Stomach (tissue), 8 donors: ENCODE measurements at regions not wholly inside any gene's neighbourhood (a gene's known extent, or its start where the extent isn't known, plus 50 kb on each side); places are given as distances from the start of the nearest gene placed in this dataset.

Experiments
- DNase-seq, 2 donors: peaks; one replicate each; pipeline versions ENCODE4 v3.0.0 to v3.0.0-alpha.2; 2013 to 2019
- H3K27ac ChIP-seq, 5 donors: fragments of 200-600 bp in 4 of 5; sonication (generic) in 4 of 5; one replicate each; pipeline ENCODE4 v1.5.1; 2013 to 2019; ENCODE audit warnings: mild to moderate bottlenecking in 1 of 5, moderate library complexity in 1 of 5
- H3K27me3 ChIP-seq, 3 donors: fragments of 200-600 bp; sonication (generic); one replicate each; pipeline ENCODE4 v1.5.1; 2017 to 2019; ENCODE audit warnings: mixed run types in 1 of 3
- H3K36me3 ChIP-seq, 4 donors: fragments of 200-600 bp; sonication (generic); 1 replicate in 3 of 4; 2 replicates in 1 of 4; pipeline ENCODE4 v1.5.1; 2016 to 2019
- H3K4me1 ChIP-seq, 4 donors: fragments of 200-600 bp; sonication (generic); one replicate each; pipeline ENCODE4 v1.5.1; 2016 to 2019
- H3K4me3 ChIP-seq, 4 donors: fragments of 200-600 bp; sonication (generic) in 3 of 4; one replicate each; pipeline ENCODE4 v1.5.1; 2016 to 2019; ENCODE audit warnings: mild to moderate bottlenecking in 1 of 4
- H3K9me3 ChIP-seq, 4 donors: fragments of 200-600 bp; sonication (generic); one replicate each; pipeline ENCODE4 v1.5.1; 2016 to 2019
- EP300 ChIP-seq: sonication (generic); formaldehyde crosslinking; IDR thresholded peaks from one replicate; pipeline ENCODE4 v1.6.1; 2017; ENCODE audit warnings: antibody characterized with exemption
- POLR2A ChIP-seq, 4 donors: fragments of 450-650 bp; IDR thresholded peaks; one replicate each; pipeline ENCODE4 v1.6.1; 2016; ENCODE audit warnings: antibody characterized with exemption in 4 of 4, control low read depth in 2 of 4, mild to moderate bottlenecking in 1 of 4, moderate library complexity in 1 of 4
- POLR2AphosphoS5 ChIP-seq, 3 donors: sonication (generic); formaldehyde crosslinking; IDR thresholded peaks; one replicate each; pipeline ENCODE4 v1.6.1; 2016; ENCODE audit warnings: antibody characterized with exemption in 3 of 3
- WGBS, 5 donors: extraction: QIAGEN DNeasy Blood & Tissue Kit in 3 of 5; methylation state at CpG; one replicate each; pipeline versions ENCODE4 v1.1.5 to v1.1.7; 2013 to 2018; 5-methylcytosine and 5-hydroxymethylcytosine counted together
- intact Hi-C: fragments of 100-400 bp; cut with DNase I; formaldehyde crosslinking; loops from one replicate; pipeline ENCODE4 v1.15.1; 2023; ENCODE audit warnings: low total_unique reads
- TF ChIP-seq, protein P1 (sequence below), 7 experiments: fragments of 450-650 bp in 4 of 7; fragments of 200-600 bp in 3 of 7; sonication (generic) in 3 of 7; IDR thresholded peaks; one replicate each; pipeline ENCODE4 v1.5.1; 2016 to 2019; ENCODE audit warnings: antibody characterized with exemption in 7 of 7, control low read depth in 2 of 7, mild to moderate bottlenecking in 1 of 7
- donor health status: healthy with polysubstance abuse.
- donor health status: Bipolar disorder and iron deficiency.
- donor health status: healthy.

DNA sequence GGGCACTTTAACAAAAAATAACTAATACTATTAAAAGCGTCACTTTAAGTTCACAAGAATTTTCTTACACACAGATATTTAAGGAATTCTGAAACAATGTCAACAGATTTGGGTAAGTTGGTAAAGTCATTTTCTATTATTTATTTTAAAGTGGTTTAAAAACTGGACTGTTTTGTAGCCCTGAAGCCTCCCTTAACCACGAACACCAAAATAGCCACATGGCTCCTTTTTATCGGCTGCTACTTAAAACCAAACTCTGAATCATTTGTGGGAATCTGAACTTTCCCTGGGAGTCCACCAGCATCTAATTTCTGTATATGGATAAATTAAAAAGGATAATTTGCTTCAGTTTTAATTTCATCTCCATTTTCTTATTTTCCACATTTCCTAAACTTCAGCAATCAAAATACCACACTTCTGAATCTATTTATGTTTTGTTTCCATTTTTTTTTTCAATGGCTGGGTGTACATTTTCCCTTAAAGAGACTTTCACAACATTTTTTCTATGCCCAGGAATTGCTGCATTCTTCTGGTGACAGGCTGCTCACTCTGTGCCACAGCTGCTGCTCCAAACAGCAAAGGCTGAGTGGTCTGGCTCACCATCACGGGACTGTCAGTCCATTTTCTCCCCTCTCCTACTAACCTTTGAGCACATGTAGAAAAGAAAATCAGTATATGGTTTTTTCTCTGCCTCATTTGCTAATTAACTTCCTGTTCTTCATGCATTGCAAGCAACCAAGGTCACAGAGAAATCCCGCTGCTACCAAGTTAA lies 255.5 kb upstream of the KCNJ16 start:
- H3K9me3 ChIP-seq: peaks cover 0 to 8% (median 0%) of the 10 kb centered on the region in 4 donors
- no peak for DNase-seq
- TF ChIP-seq POLR2A (IDR thresholded peaks at IDR 0.05): no peak
- no peak for TF ChIP-seq EP300
- TF ChIP-seq, protein P1, sequence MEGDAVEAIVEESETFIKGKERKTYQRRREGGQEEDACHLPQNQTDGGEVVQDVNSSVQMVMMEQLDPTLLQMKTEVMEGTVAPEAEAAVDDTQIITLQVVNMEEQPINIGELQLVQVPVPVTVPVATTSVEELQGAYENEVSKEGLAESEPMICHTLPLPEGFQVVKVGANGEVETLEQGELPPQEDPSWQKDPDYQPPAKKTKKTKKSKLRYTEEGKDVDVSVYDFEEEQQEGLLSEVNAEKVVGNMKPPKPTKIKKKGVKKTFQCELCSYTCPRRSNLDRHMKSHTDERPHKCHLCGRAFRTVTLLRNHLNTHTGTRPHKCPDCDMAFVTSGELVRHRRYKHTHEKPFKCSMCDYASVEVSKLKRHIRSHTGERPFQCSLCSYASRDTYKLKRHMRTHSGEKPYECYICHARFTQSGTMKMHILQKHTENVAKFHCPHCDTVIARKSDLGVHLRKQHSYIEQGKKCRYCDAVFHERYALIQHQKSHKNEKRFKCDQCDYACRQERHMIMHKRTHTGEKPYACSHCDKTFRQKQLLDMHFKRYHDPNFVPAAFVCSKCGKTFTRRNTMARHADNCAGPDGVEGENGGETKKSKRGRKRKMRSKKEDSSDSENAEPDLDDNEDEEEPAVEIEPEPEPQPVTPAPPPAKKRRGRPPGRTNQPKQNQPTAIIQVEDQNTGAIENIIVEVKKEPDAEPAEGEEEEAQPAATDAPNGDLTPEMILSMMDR (IDR thresholded peaks at IDR 0.05): no peak
- no peak for TF ChIP-seq POLR2AphosphoS5 (IDR thresholded peaks at IDR 0.05)
- no peaks in the 10 kb centered on the region for H3K27me3 ChIP-seq
- H3K4me1 ChIP-seq: no peaks in the 10 kb centered on the region
- H3K4me3 ChIP-seq: no peak overlapping the region
- whole genome bisulfite sequencing, 5 donors: 76 to 89% (median 79%) methylated on average over 5 of the region's 5 CpGs
- no peak overlapping the region for H3K27ac ChIP-seq
- H3K36me3 ChIP-seq: no peaks in the 10 kb centered on the region
- intact Hi-C loops: no loop called here

DNA sequence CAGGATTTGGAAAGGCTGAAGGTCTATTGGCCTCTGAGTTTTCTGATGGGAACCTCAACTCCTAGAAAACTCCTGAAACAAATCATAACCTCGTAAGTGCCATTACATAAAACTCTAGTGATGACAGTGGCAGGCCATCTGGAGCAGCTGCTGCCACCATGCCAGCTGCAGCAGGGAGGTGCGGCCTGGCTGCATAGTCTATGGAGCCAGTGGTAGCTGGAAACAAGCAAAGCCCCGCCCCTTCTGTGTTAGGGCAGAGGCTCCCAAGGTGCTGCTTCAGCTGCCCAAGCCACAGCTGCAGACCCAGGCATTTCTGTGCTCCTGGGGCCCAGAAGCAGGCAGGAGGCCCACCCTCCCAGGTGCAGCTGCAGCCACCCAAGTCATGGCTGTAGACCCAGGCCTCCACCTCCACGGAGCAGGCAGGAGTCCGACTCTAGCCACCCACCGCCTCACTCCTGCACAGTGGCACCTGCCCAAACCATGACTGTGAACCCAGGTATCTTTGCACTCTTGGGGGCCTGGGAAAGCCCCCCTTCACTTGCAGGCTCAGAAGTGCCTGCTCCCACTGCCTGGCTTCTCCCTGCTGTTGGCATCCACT lies 254.1 kb upstream of the KCNJ16 start:
- H3K9me3 ChIP-seq: peaks cover 0 to 8% (median 0%) of the 10 kb centered on the region in 4 donors
- H3K36me3 ChIP-seq: no peaks in the 10 kb centered on the region
- DNase-seq: no peak
- no peak overlapping the region for H3K27ac ChIP-seq
- 79 to 97% (median 93%) methylated on average over 3 to 6 of the region's 6 CpGs for WGBS, 5 donors
- H3K27me3 ChIP-seq: no peaks in the 10 kb centered on the region
- no peak overlapping the region for H3K4me3 ChIP-seq
- no peaks in the 10 kb centered on the region for H3K4me1 ChIP-seq
- intact Hi-C loops: no loop called here
- TF ChIP-seq, protein P1 (IDR thresholded peaks at IDR 0.05): no peak
- no peak for TF ChIP-seq POLR2AphosphoS5 (IDR thresholded peaks at IDR 0.05)
- TF ChIP-seq POLR2A (IDR thresholded peaks at IDR 0.05): no peak
- no peak for TF ChIP-seq EP300

DNA sequence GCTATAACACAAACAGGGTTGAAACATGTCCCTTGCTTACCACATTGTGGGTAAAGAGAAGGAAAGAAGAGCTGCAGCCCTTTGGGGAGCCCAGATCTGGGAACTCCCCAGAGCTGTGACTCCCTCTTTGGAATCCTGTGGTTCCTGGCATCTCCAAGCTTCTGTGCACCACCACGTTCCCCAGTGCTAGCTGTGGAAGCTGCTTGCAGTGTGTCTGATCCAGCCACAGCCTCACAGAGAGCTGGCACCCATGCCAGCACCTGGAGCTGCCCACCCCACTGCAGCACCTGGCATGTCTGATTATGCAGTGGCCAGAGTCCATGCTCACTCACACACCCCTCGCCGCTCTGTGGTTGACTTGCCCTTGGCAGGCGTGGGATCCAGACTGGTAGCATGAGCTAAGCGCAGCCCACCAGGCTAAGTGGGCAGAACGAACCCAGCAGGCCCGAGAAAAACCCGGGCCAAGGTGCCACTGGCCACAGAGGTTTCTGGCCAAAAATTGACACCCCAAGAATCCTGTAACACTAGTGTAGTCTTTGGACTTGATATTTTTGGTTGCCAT lies 252.6 kb upstream of the KCNJ16 start:
- H3K36me3 ChIP-seq: no peaks in the 10 kb centered on the region
- no peak overlapping the region for H3K4me3 ChIP-seq
- no peaks in the 10 kb centered on the region for H3K4me1 ChIP-seq
- H3K27me3 ChIP-seq: no peaks in the 10 kb centered on the region
- TF ChIP-seq EP300 (no peak), POLR2AphosphoS5 (IDR thresholded peaks at IDR 0.05) (no peak), POLR2A (IDR thresholded peaks at IDR 0.05) (no peak)
- TF ChIP-seq, protein P1 (IDR thresholded peaks at IDR 0.05): no peak
- H3K9me3 ChIP-seq: peaks cover 0 to 8% (median 0%) of the 10 kb centered on the region in 4 donors
- intact Hi-C loops: no loop called here
- WGBS, 5 donors: 85 to 95% (median 92%) methylated on average over 3 to 8 of the region's 8 CpGs
- DNase-seq: no peak
- no peak overlapping the region for H3K27ac ChIP-seq

DNA sequence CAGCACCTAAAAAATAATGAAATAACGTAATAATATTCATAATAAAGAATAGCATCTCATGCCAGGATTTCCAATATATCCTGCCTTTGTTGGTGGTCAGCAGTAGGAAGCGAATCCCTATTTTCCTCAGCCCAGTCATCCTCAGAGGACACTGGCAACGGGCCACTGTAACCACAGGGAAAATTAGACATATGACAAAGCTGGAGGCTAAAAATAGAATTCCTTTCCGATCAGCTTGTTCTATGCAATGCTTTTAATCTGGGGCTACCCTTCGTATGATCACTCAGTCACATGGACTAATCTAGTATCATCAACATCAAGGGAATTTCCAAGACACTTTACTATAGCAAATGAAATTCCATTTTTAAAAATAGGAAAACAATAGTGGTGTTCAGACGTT lies 246.9 kb upstream of the KCNJ16 start:
- peak; percentile 43 to 46 for DNase-seq
- Histone ChIP-seq H3K4me3 (no peak overlapping the region), H3K36me3 (no peaks in the 10 kb centered on the region), H3K9me3 (no peaks in the 10 kb centered on the region), H3K27ac (no peak overlapping the region), H3K4me1 (peaks cover 0 to 4% (median 0%) of the 10 kb centered on the region in 4 donors), H3K27me3 (no peaks in the 10 kb centered on the region)
- intact Hi-C loops: no loop called here
- TF ChIP-seq, protein P1 (IDR thresholded peaks at IDR 0.05): no peak
- no peak for TF ChIP-seq POLR2AphosphoS5 (IDR thresholded peaks at IDR 0.05)
- TF ChIP-seq POLR2A (IDR thresholded peaks at IDR 0.05): no peak
- TF ChIP-seq EP300: no peak
- WGBS, 5 donors: 33 to 54% (median 46%) methylated on average over 6 of the region's 6 CpGs
